GM12801 (cell line): ENCODE measurements at regions not wholly inside any gene's neighbourhood (a gene's known extent, or its start where the extent isn't known, plus 50 kb on each side); places are given as distances from the start of the nearest gene placed in this dataset.

Experiments used
- TF ChIP-seq, protein P1 (sequence below): IDR thresholded peaks from one replicate; pipeline ENCODE4 v1.5.1; 2011; ENCODE audit warnings: control low read depth; ENCODE audit not compliant: insufficient read length; ENCODE audit errors: extremely low read depth

DNA sequence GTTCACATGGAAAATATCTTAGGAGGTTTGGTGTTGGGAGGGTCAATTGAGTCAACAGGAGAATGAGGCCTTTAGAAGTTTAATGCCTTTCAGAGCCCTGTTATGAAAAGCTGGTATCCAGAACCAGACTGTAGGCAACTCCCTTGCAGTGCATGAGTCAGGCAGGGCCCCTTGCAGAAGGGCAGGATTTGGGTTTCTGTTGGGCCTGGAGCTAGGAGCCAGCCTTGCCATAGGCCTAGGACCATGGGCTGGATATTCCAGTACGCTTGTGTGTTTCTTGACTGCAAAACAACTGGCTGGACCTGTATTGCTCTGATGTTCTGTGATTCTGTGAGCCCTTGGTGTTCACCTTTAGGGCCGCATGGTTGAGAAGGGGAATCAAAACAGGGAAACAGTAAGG is 121.8 kb upstream of the ADRA1D start:
- TF ChIP-seq, protein P1, sequence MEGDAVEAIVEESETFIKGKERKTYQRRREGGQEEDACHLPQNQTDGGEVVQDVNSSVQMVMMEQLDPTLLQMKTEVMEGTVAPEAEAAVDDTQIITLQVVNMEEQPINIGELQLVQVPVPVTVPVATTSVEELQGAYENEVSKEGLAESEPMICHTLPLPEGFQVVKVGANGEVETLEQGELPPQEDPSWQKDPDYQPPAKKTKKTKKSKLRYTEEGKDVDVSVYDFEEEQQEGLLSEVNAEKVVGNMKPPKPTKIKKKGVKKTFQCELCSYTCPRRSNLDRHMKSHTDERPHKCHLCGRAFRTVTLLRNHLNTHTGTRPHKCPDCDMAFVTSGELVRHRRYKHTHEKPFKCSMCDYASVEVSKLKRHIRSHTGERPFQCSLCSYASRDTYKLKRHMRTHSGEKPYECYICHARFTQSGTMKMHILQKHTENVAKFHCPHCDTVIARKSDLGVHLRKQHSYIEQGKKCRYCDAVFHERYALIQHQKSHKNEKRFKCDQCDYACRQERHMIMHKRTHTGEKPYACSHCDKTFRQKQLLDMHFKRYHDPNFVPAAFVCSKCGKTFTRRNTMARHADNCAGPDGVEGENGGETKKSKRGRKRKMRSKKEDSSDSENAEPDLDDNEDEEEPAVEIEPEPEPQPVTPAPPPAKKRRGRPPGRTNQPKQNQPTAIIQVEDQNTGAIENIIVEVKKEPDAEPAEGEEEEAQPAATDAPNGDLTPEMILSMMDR = no peak

DNA sequence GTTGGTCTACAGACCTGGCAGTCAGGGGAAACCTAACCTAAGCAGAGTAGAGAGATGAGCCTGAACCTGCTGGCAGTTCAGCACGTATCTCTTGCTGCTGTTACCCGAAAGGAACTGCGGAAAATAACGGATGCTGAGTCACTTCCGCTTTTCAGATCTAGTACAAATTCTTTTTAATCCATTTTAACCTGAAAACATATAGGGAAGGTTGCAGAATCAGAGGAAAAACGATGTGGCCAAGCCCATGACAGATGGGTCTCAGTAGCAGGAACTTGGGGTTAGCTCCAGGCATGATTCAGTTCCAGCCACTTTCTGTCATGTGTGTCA is 120.7 kb upstream of the ADRA1D start:
- TF ChIP-seq, protein P1 = no peak

- TF ChIP-seq, protein P1 = no peak
Observed at GRCh38 chr20:4369119-4369797, 120.2 kb upstream of the ADRA1D start.

DNA sequence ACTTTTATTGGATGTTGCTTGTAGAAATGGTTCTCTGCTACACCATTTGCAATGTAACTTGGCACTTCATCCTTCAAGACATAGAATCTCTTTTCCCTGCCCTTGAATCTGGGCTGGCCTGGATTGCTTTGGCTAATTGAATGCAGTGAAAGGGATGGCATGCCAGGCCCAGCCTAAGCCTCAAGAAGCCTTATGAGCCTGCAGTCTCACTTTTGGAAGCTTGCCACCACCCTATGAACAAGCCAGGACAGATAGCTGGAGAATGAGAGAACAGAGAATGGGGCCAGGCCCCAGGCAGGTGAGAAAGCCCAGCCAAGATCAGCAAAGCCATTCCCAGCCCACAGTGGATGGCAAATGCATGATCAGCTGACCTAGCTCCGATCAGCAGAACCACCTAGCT is 117.0 kb upstream of the ADRA1D start:
- TF ChIP-seq, protein P1 = no peak

DNA sequence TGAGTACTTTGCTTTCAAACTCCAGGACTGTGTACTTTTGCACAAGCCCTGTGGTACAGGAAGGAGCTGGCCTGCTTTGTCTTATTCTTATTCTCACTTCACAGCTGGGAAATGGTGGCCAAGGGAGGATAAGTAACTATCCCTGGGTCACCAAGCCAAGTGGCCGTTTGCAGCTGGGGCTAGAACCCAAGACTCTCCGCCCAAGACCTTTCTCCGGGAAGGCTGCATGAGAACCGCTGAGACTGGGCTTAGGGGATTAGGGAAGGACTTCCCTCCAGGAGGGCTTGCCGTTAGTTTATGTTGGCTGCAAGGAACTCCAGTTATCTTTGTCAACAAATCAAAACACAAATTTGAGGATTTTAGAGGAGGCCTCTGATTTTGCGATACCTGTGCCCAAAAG is 109.5 kb upstream of the ADRA1D start:
- TF ChIP-seq, protein P1 = no peak

- TF ChIP-seq, protein P1 = no peak
Observed at GRCh38 chr20:4352348-4352747, 103.3 kb upstream of the ADRA1D start.

DNA sequence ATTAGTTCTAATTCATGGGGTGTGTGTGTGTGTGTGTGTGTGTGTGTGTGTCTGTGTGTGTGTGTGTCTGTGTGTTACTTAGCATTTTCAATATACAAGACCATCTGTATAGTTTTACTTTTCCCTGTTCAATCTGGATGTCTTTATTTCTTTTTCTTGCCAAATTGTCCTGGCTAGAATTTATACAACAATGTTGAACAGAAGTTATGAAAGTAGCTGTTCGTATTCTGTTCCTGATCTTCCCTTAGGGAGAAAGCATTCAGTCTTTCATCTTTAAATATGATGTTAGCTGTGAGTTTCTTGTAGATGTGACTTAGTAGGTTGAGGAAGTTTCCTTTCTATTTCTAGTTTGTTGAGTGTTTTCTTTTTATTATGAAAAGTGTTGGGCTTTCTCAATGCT is 101.0 kb upstream of the ADRA1D start:
- TF ChIP-seq, protein P1 = no peak
